PFSK-1 (cell line): ENCODE measurements at regions not wholly inside any gene's neighbourhood (a gene's known extent, or its start where the extent isn't known, plus 50 kb on each side); places are given as distances from the start of the nearest gene placed in this dataset.

ENCODE experiments used
- POLR2AphosphoS5 ChIP-seq: IDR thresholded peaks from 2 replicates; pipeline ENCODE4 v1.6.1; 2012; ENCODE audit warnings: low read depth, mild to moderate bottlenecking, control low read depth, low read length, moderate library complexity
- REST ChIP-seq, 2 experiments: IDR thresholded peaks; 2 replicates each; pipeline versions ENCODE4 v1.6.1 to v1.8.0; 2011 to 2012; ENCODE audit warnings: low read depth in 2 of 2, low read length in 2 of 2, control low read depth in 1 of 2, inconsistent platforms in 1 of 2, mild to moderate bottlenecking in 1 of 2, moderate library complexity in 1 of 2; ENCODE audit not compliant: insufficient read depth in 1 of 2
- TAF1 ChIP-seq: IDR thresholded peaks from 2 replicates; pipeline ENCODE4 v1.6.1; 2012; ENCODE audit warnings: low read length, control low read depth, borderline replicate concordance; ENCODE audit not compliant: insufficient read depth

GRCh38 chr3:103169289-103169688 lies 734.5 kb downstream of the ZPLD1 start:
- TF ChIP-seq POLR2AphosphoS5: no peak
- no peak for TF ChIP-seq REST (IDR thresholded peaks at IDR 0.05; ENCODE audit: insufficient read depth in 1 of 2, low read depth in 2 of 2, low read length in 2 of 2)
- TF ChIP-seq TAF1: no peak
